MM.1S (cell line): ENCODE measurements at regions not wholly inside any gene's neighbourhood (a gene's known extent, or its start where the extent isn't known, plus 50 kb on each side); places are given as distances from the start of the nearest gene placed in this dataset.

ENCODE experiments used
- DNase-seq: peaks from one replicate; pipeline ENCODE4 v3.0.0-alpha.2; 2015
- H2AFZ ChIP-seq: fragments of 300-600 bp; sonication (generic); 2 replicates; pipeline ENCODE4 v1.6.0; 2016; ENCODE audit warnings: antibody characterized with exemption, low read length
- H3F3A ChIP-seq: fragments of 300-600 bp; sonication (generic); 2 replicates; pipeline ENCODE4 v1.6.1; 2016; ENCODE audit warnings: mild to moderate bottlenecking, antibody characterized with exemption, low read length, moderate library complexity, mixed read lengths; ENCODE audit not compliant: insufficient read depth
- H3K27ac ChIP-seq: fragments of 300-600 bp; sonication (generic); 2 replicates; pipeline ENCODE4 v1.5.1; 2016; ENCODE audit warnings: mild to moderate bottlenecking, low read length
- H3K27me3 ChIP-seq: fragments of 300-600 bp; sonication (generic); replicated peaks from 2 replicates; pipeline ENCODE4 v1.6.0; 2016; ENCODE audit warnings: low read length; ENCODE audit not compliant: insufficient read depth
- H3K36me3 ChIP-seq: fragments of 300-600 bp; sonication (generic); replicated peaks from 2 replicates; pipeline ENCODE4 v1.6.1; 2016; ENCODE audit warnings: mild to moderate bottlenecking, low read length, mixed read lengths; ENCODE audit not compliant: insufficient read depth
- H3K4me1 ChIP-seq: fragments of 300-600 bp; sonication (generic); 2 replicates; pipeline ENCODE4 v1.6.1; 2016; ENCODE audit warnings: low read length, mixed read lengths
- H3K4me2 ChIP-seq: fragments of 300-600 bp; sonication (generic); 2 replicates; pipeline ENCODE4 v1.6.0; 2016; ENCODE audit warnings: low read depth, low read length
- H3K4me3 ChIP-seq: fragments of 300-600 bp; sonication (generic); 2 replicates; pipeline ENCODE4 v1.5.1; 2016; ENCODE audit warnings: low read length, mixed read lengths
- H3K79me2 ChIP-seq: fragments of 300-600 bp; sonication (generic); 2 replicates; pipeline ENCODE4 v1.6.1; 2016; ENCODE audit warnings: mixed run types, low read length, mixed read lengths
- H3K9ac ChIP-seq: fragments of 300-600 bp; sonication (generic); 2 replicates; pipeline ENCODE4 v1.6.1; 2016; ENCODE audit warnings: low read length, mixed read lengths
- H3K9me2 ChIP-seq: fragments of 300-600 bp; sonication (generic); replicated peaks from 2 replicates; pipeline ENCODE4 v1.6.1; 2016; ENCODE audit warnings: mild to moderate bottlenecking, low read length, mixed read lengths; ENCODE audit not compliant: insufficient read depth
- H3K9me3 ChIP-seq: fragments of 300-600 bp; sonication (generic); replicated peaks from 2 replicates; pipeline ENCODE4 v1.6.1; 2016; ENCODE audit warnings: mild to moderate bottlenecking, low read length, mixed read lengths; ENCODE audit not compliant: insufficient read depth
- H4K20me1 ChIP-seq: fragments of 300-600 bp; sonication (generic); 2 replicates; pipeline ENCODE4 v1.6.1; 2016; ENCODE audit warnings: mild to moderate bottlenecking, low read length, moderate library complexity, mixed read lengths; ENCODE audit not compliant: insufficient read depth
- EZH2 ChIP-seq: fragments of 300-600 bp; sonication (generic); optimal IDR thresholded peaks from 2 replicates; pipeline ENCODE3; 2017; ENCODE audit warnings: low read depth, mild to moderate bottlenecking, antibody characterized with exemption, low read length, mixed read lengths
- EZH2phosphoT487 ChIP-seq: fragments of 300-600 bp; sonication (generic); IDR thresholded peaks from 2 replicates; pipeline ENCODE4 v1.6.1; 2018; ENCODE audit warnings: antibody characterized with exemption, low read length
- TF ChIP-seq, protein P1 (sequence below): fragments of 300-600 bp; sonication (generic); IDR thresholded peaks from 2 replicates; pipeline ENCODE4 v1.5.1; 2016; ENCODE audit warnings: antibody characterized with exemption, low read length, mixed read lengths

- Histone ChIP-seq H4K20me1 (no peaks in the 10 kb centered on the region), H2AFZ (no peak overlapping the region), H3K4me1 (no peaks in the 10 kb centered on the region), H3K79me2 (no peaks in the 10 kb centered on the region), H3K9me3 (no peaks in the 10 kb centered on the region), H3K27me3 (no peaks in the 10 kb centered on the region), H3K9me2 (no peaks in the 10 kb centered on the region), H3K36me3 (no peaks in the 10 kb centered on the region), H3K27ac (no peak overlapping the region), H3K4me2 (no peak overlapping the region), H3K4me3 (no peak overlapping the region), H3F3A (no peaks in the 10 kb centered on the region), H3K9ac (no peak overlapping the region)
- TF ChIP-seq EZH2phosphoT487 (no peak), EZH2 (no peak)
- TF ChIP-seq, protein P1, sequence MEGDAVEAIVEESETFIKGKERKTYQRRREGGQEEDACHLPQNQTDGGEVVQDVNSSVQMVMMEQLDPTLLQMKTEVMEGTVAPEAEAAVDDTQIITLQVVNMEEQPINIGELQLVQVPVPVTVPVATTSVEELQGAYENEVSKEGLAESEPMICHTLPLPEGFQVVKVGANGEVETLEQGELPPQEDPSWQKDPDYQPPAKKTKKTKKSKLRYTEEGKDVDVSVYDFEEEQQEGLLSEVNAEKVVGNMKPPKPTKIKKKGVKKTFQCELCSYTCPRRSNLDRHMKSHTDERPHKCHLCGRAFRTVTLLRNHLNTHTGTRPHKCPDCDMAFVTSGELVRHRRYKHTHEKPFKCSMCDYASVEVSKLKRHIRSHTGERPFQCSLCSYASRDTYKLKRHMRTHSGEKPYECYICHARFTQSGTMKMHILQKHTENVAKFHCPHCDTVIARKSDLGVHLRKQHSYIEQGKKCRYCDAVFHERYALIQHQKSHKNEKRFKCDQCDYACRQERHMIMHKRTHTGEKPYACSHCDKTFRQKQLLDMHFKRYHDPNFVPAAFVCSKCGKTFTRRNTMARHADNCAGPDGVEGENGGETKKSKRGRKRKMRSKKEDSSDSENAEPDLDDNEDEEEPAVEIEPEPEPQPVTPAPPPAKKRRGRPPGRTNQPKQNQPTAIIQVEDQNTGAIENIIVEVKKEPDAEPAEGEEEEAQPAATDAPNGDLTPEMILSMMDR = no peak
- DNase-seq = no peak
These were observed 610.7 kb upstream of the C16orf82 start for GRCh38 chr16:26456074-26456473.

DNA sequence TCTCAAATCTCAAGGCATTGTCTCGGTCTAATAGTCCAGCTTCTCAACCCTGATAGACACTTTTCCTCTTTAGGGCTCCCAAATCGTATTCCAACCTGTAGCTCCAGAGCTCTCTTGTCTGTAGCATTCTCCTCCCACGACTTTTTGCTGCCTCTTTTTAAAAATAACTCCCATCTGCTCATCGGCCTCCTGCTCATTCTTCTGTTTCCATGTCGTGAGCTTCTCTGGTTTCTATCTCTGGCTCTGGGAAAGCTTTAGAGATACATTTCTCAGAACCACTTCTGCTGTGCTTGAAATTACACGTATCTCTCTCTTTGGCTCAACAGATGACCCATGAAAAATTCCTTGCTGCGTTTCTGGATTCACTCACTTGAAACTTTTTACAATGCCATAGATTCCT is 609.6 kb upstream of the C16orf82 start:
- H3K9me3 ChIP-seq = no peaks in the 10 kb centered on the region
- TF ChIP-seq EZH2 (no peak), EZH2phosphoT487 (no peak)
- TF ChIP-seq, protein P1 = no peak
- H2AFZ ChIP-seq = no peak overlapping the region
- no peaks in the 10 kb centered on the region for H3K9me2 ChIP-seq
- no peak overlapping the region for H3K4me2 ChIP-seq
- no peaks in the 10 kb centered on the region for H3K27me3 ChIP-seq
- H4K20me1 ChIP-seq = no peaks in the 10 kb centered on the region
- H3K4me3 ChIP-seq = no peak overlapping the region
- no peaks in the 10 kb centered on the region for H3F3A ChIP-seq
- no peak overlapping the region for H3K27ac ChIP-seq
- no peaks in the 10 kb centered on the region for H3K79me2 ChIP-seq
- H3K36me3 ChIP-seq = no peaks in the 10 kb centered on the region
- no peaks in the 10 kb centered on the region for H3K4me1 ChIP-seq
- no peak for DNase-seq
- H3K9ac ChIP-seq = no peak overlapping the region

DNA sequence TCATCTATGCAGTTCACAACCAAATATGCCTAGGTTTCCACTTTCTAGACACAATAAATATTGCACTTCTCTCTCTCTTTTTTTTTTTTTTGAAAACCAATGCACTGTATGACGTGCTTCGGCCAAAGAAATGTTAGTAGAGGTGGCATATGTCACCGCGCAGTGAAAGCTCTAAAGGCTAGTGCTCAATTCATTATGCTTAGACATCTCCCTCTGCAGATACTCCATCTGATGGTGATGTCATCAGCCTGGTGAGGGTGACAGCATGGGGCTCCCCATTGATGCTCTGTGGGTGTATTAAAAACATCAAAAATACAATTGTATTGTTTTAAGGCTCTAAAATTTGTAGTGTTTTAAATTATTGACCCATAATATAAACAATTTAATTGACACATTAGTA is 608.8 kb upstream of the C16orf82 start:
- DNase-seq = no peak
- H3F3A ChIP-seq = no peaks in the 10 kb centered on the region
- TF ChIP-seq EZH2phosphoT487 = no peak
- TF ChIP-seq, protein P1 = no peak
- no peak for TF ChIP-seq EZH2
- no peaks in the 10 kb centered on the region for H4K20me1 ChIP-seq
- no peaks in the 10 kb centered on the region for H3K79me2 ChIP-seq
- no peaks in the 10 kb centered on the region for H3K9me3 ChIP-seq
- H2AFZ ChIP-seq = no peak overlapping the region
- H3K9ac ChIP-seq = no peak overlapping the region
- no peaks in the 10 kb centered on the region for H3K9me2 ChIP-seq
- H3K36me3 ChIP-seq = no peaks in the 10 kb centered on the region
- no peaks in the 10 kb centered on the region for H3K27me3 ChIP-seq
- no peak overlapping the region for H3K4me2 ChIP-seq
- H3K27ac ChIP-seq = no peak overlapping the region
- H3K4me1 ChIP-seq = no peaks in the 10 kb centered on the region
- H3K4me3 ChIP-seq = no peak overlapping the region
